ENCODE measurements at regions not wholly inside any gene's neighbourhood (a gene's known extent, or its start where the extent isn't known, plus 50 kb on each side); places are given as distances from the start of the nearest gene placed in this dataset.
"Not testable (repeated sequence)": the region's sequence is repeated elsewhere in the genome, so short reads cannot be mapped to it uniquely, and the experiment has no call there.

DNA sequence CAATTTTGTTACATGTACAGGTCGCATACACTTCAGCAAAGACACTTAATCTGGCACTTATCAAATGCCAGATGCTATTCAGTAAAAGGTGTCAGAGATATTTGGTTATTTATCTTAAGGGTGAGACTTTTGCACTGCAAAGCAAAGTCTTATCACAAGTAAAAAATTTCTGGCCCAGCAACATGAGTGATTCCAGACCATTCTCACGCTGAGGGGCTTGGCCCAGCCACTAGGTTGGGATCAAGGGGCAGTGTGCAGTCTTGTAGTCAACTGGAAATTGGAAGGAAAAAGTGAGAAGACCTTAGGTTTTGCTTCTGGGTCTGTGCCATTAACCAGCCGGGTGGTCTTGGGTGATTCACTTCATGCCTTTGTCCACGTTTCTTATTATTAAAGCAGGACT lies 181.6 kb downstream of the RNF144A start:
- no peak overlapping the region for H2AFZ ChIP-seq (ENCODE audit: low read length)
- peaks cover 11% of the 10 kb centered on the region for H3K4me1 ChIP-seq (ENCODE audit: low read length)
- no peaks in the 10 kb centered on the region for H3K9me3 ChIP-seq (replicated peaks; ENCODE audit: insufficient read depth, low read length)
- H3K4me2 ChIP-seq (ENCODE audit: low read depth, low read length): no peak overlapping the region
- H3K9me2 ChIP-seq (replicated peaks; ENCODE audit: insufficient read depth, low read length): no peaks in the 10 kb centered on the region
- H3K36me3 ChIP-seq (replicated peaks; ENCODE audit: insufficient read depth, low read length): no peaks in the 10 kb centered on the region
- no peak overlapping the region for H3K27ac ChIP-seq (ENCODE audit: low read length)
- no peak overlapping the region for H3K9ac ChIP-seq (ENCODE audit: low read length)
- TF ChIP-seq CTCF (IDR thresholded peaks at IDR 0.05; ENCODE audit: low read length) (no peak), EZH2 (optimal IDR thresholded peaks at IDR 0.05; ENCODE audit: low read depth, low read length) (no peak), EZH2phosphoT487 (IDR thresholded peaks at IDR 0.05; ENCODE audit: low read length) (no peak)
- H3K27me3 ChIP-seq (replicated peaks; ENCODE audit: insufficient read depth, low read length): no peaks in the 10 kb centered on the region
- no peaks in the 10 kb centered on the region for H3F3A ChIP-seq (ENCODE audit: insufficient read depth, low read length)
- H3K79me2 ChIP-seq (ENCODE audit: low read length): no peaks in the 10 kb centered on the region
- DNase-seq: no peak
- H3K4me3 ChIP-seq (ENCODE audit: low read length): no peak overlapping the region
- H4K20me1 ChIP-seq (ENCODE audit: insufficient read depth, low read length): no peaks in the 10 kb centered on the region

- not testable (repeated sequence) for H4K20me1 ChIP-seq (ENCODE audit: insufficient read depth, low read length); H3K4me3 ChIP-seq (ENCODE audit: low read length); H3K79me2 ChIP-seq (ENCODE audit: low read length); H2AFZ ChIP-seq (ENCODE audit: low read length); H3K27ac ChIP-seq (ENCODE audit: low read length); H3K9me2 ChIP-seq (replicated peaks; ENCODE audit: insufficient read depth, low read length); H3K4me2 ChIP-seq (ENCODE audit: low read depth, low read length); DNase-seq; H3K9ac ChIP-seq (ENCODE audit: low read length); H3F3A ChIP-seq (ENCODE audit: insufficient read depth, low read length); H3K36me3 ChIP-seq (replicated peaks; ENCODE audit: insufficient read depth, low read length); H3K9me3 ChIP-seq (replicated peaks; ENCODE audit: insufficient read depth, low read length); H3K27me3 ChIP-seq (replicated peaks; ENCODE audit: insufficient read depth, low read length)
- H3K4me1 ChIP-seq (ENCODE audit: low read length): peaks cover 11% of the 10 kb centered on the region
These were observed 182.5 kb downstream of the RNF144A start for GRCh38 chr2:7099687-7100086.

GRCh38 chr2:7102826-7103225 lies 185.6 kb downstream of the RNF144A start:
- DNase-seq: no peak
- no peak overlapping the region for H3K27ac ChIP-seq (ENCODE audit: low read length)
- H3K9me2 ChIP-seq (replicated peaks; ENCODE audit: insufficient read depth, low read length): no peaks in the 10 kb centered on the region
- no peaks in the 10 kb centered on the region for H3K27me3 ChIP-seq (replicated peaks; ENCODE audit: insufficient read depth, low read length)
- no peaks in the 10 kb centered on the region for H3K79me2 ChIP-seq (ENCODE audit: low read length)
- peaks cover 3% of the 10 kb centered on the region for H3K4me1 ChIP-seq (ENCODE audit: low read length)
- TF ChIP-seq EZH2 (optimal IDR thresholded peaks at IDR 0.05; ENCODE audit: low read depth, low read length): no peak
- no peak for TF ChIP-seq CTCF (IDR thresholded peaks at IDR 0.05; ENCODE audit: low read length)
- no peak for TF ChIP-seq EZH2phosphoT487 (IDR thresholded peaks at IDR 0.05; ENCODE audit: low read length)
- no peaks in the 10 kb centered on the region for H3F3A ChIP-seq (ENCODE audit: insufficient read depth, low read length)
- H4K20me1 ChIP-seq (ENCODE audit: insufficient read depth, low read length): no peaks in the 10 kb centered on the region
- no peak overlapping the region for H3K4me2 ChIP-seq (ENCODE audit: low read depth, low read length)
- no peaks in the 10 kb centered on the region for H3K9me3 ChIP-seq (replicated peaks; ENCODE audit: insufficient read depth, low read length)
- no peak overlapping the region for H3K4me3 ChIP-seq (ENCODE audit: low read length)
- H3K36me3 ChIP-seq (replicated peaks; ENCODE audit: insufficient read depth, low read length): no peaks in the 10 kb centered on the region
- H2AFZ ChIP-seq (ENCODE audit: low read length): no peak overlapping the region
- H3K9ac ChIP-seq (ENCODE audit: low read length): no peak overlapping the region

DNA sequence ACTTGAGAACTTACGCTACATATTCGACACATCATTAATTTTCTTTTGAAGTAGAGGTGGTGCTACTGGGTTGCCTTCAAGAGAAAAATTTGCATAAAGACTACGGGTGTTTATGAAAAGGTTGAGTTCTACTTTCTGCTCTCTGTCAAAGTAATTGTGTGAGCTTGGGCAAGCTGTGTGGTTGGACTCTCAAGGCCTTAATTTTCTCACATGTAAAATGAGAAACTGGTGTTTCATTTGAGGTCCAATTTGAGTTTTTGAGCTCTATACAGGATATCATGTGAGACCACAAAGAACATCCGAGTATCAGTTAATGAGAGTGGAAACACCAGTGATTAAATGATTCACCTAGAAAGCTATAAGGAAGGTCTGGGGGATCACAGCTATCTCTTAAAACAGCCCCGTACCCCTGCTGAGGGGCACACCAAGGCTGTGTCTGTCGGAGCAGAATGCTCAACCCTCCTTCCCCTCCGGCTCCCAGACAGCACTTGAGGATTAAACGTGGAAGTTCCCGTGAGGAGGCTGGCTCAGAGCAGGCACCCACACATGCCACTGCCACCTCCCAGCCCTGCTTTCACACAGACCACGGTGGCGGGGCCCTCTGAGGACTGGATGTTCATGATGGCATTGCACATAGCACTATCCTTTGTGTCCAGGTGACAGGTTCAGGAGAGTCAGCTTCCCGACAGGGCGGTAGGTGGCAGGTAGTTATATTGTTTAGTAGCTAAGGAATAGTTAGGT lies 191.8 kb downstream of the RNF144A start:
- H3K4me1 ChIP-seq (ENCODE audit: low read length): no peaks in the 10 kb centered on the region
- TF ChIP-seq CTCF (IDR thresholded peaks at IDR 0.05; ENCODE audit: low read length) (no peak), EZH2phosphoT487 (IDR thresholded peaks at IDR 0.05; ENCODE audit: low read length) (no peak), EZH2 (optimal IDR thresholded peaks at IDR 0.05; ENCODE audit: low read depth, low read length) (no peak)
- H3K79me2 ChIP-seq (ENCODE audit: low read length): no peaks in the 10 kb centered on the region
- no peaks in the 10 kb centered on the region for H3F3A ChIP-seq (ENCODE audit: insufficient read depth, low read length)
- H2AFZ ChIP-seq (ENCODE audit: low read length): no peak overlapping the region
- no peaks in the 10 kb centered on the region for H3K9me2 ChIP-seq (replicated peaks; ENCODE audit: insufficient read depth, low read length)
- no peak overlapping the region for H3K27ac ChIP-seq (ENCODE audit: low read length)
- no peak overlapping the region for H3K9ac ChIP-seq (ENCODE audit: low read length)
- no peak overlapping the region for H3K4me3 ChIP-seq (ENCODE audit: low read length)
- no peak overlapping the region for H3K4me2 ChIP-seq (ENCODE audit: low read depth, low read length)
- H4K20me1 ChIP-seq (ENCODE audit: insufficient read depth, low read length): no peaks in the 10 kb centered on the region
- no peak for DNase-seq
- no peaks in the 10 kb centered on the region for H3K36me3 ChIP-seq (replicated peaks; ENCODE audit: insufficient read depth, low read length)
- no peaks in the 10 kb centered on the region for H3K27me3 ChIP-seq (replicated peaks; ENCODE audit: insufficient read depth, low read length)
- H3K9me3 ChIP-seq (replicated peaks; ENCODE audit: insufficient read depth, low read length): no peaks in the 10 kb centered on the region
